Psoas muscle (tissue), 7 donors: ENCODE measurements at regions not wholly inside any gene's neighbourhood (a gene's known extent, or its start where the extent isn't known, plus 50 kb on each side); places are given as distances from the start of the nearest gene placed in this dataset.
A peak's percentile ranks its signal among the peaks of the same experiment; 100 is the strongest.
"Not testable (repeated sequence)": the region's sequence is repeated elsewhere in the genome, so short reads cannot be mapped to it uniquely, and the experiment has no call there.

Experiments
- ATAC-seq, 4 donors: fragments of 200-7000 bp; cut with Tn5 transposase; one replicate each; pipeline ENCODE4 v1.9.1; 2020; ENCODE audit warnings: moderate library complexity in 3 of 4, mild to moderate bottlenecking in 2 of 4
- DNase-seq, 2 donors: peaks; one replicate each; pipeline ENCODE4 v3.0.0-alpha.2; 2020
- H3K27ac ChIP-seq: fragments of 200-600 bp; one replicate; pipeline ENCODE4 v1.8.0; 2022
- H3K27me3 ChIP-seq, 3 donors: fragments of 200-600 bp in 1 of 3; one replicate each; pipeline versions ENCODE4 v1.6.1 to v1.8.0; 2013 to 2022; ENCODE audit warnings: low read length in 2 of 3, mild to moderate bottlenecking in 2 of 3, moderate library complexity in 1 of 3; ENCODE audit not compliant: insufficient read depth in 3 of 3
- H3K36me3 ChIP-seq, 2 donors: fragments of 200-600 bp in 1 of 2; one replicate each; pipeline versions ENCODE4 v1.6.1 to v1.8.0; 2013 to 2022; ENCODE audit warnings: low read depth in 1 of 2, mild to moderate bottlenecking in 1 of 2, moderate library complexity in 1 of 2; ENCODE audit not compliant: insufficient read depth in 1 of 2
- H3K4me1 ChIP-seq: fragments of 200-600 bp; one replicate; pipeline ENCODE4 v1.8.0; 2022
- H3K4me3 ChIP-seq: fragments of 200-600 bp; one replicate; pipeline ENCODE4 v1.8.0; 2022; ENCODE audit warnings: mild to moderate bottlenecking
- H3K9me3 ChIP-seq: fragments of 200-600 bp; one replicate; pipeline ENCODE4 v1.8.0; 2022
- CTCF ChIP-seq: fragments of 200-600 bp; IDR thresholded peaks from one replicate; pipeline ENCODE4 v1.8.0; 2022; ENCODE audit warnings: antibody characterized with exemption
- WGBS, 3 donors: extraction: QIAGEN DNeasy Blood & Tissue Kit; methylation state at CpG; one replicate each; pipeline versions ENCODE4 v1.1.6 to v1.1.7; 2013; 5-methylcytosine and 5-hydroxymethylcytosine counted together
- intact Hi-C, 2 donors: fragments of 100-400 bp; cut with DNase I; formaldehyde crosslinking; loops; one replicate each; pipeline versions ENCODE4 v1.11.0 to v1.14.2; 2022
- donor health status: healthy with polysubstance abuse.
- donor health status: DM: no; HTN: no; CAD: no; lungs with moderate emphysema.
- donor health status: Bipolar disorder and iron deficiency.
- donor health status: healthy.
- donor health status: DM: yes; HTN: yes; CAD: no.
- donor health status: DM: no; HTN: no; CAD: no.
- donor health status: DM: yes; HTN: yes; CAD: no.

DNA sequence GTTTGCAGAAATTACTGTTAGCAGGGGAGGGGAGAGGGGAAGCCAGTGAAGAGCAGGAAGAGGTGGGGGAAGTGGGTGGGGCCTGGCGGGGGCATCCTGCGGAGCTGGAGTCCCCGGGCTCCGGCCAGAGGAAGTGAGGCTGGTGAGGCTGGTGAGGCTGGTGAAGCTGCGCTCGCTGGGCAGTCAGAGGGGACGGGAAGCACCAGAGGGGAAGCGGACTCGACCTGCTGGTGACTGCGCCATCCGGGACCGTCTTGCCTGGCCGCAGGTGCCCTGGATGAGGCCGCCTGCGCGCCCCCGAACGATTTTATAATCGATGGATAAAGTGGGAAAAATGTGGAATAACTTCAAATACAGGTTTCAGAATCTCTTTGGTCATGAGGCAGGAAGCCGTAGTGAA, 635.3 kb upstream of the MARCKS start:
- Histone ChIP-seq H3K27me3 (no peaks in the 10 kb centered on the region), H3K36me3 (no peaks in the 10 kb centered on the region), H3K4me3 (no peak overlapping the region), H3K27ac (no peak overlapping the region), H3K9me3 (no peaks in the 10 kb centered on the region), H3K4me1 (no peaks in the 10 kb centered on the region)
- DNase-seq (peak in 1 of 2 donors; percentile 30), ATAC-seq (no peak)
- WGBS, 3 donors, result 91 to 95% (median 93%) methylated on average over 20 of the region's 20 CpGs
- TF ChIP-seq CTCF, result no peak
- intact Hi-C loops, result no loop called here

GRCh38 chr6:113246186-113246585, 611.0 kb upstream of the MARCKS start:
- 23 to 56% (median 34%) methylated on average over 1 of the region's 1 CpG for WGBS, 3 donors
- Histone ChIP-seq H3K9me3 (no peaks in the 10 kb centered on the region), H3K27me3 (no peaks in the 10 kb centered on the region), H3K27ac (no peak overlapping the region), H3K4me1 (no peaks in the 10 kb centered on the region), H3K36me3 (no peaks in the 10 kb centered on the region), H3K4me3 (no peak overlapping the region)
- no peak for TF ChIP-seq CTCF
- intact Hi-C loops, result no loop called here
- ATAC-seq, result no peak
- no peak for DNase-seq

DNA sequence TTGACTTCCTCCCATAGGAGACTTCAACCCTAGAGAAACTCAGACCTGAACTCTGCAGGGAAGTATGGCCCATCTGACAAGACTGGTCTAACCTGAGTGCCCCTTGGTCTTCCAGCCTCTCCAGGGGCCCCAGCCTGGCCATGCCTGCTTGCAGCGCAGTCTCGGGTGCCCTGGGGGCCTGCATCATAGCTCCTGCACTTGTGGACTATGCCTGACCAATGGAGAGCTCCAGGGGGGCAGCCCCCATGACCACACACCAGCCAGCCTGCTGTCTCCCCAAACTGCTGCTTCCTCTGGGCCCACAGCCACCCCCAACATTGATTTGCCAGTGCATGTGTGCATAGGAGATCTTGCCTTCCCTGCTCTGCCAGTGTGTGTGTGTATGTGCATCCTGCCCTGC, 608.6 kb upstream of the MARCKS start:
- Histone ChIP-seq H3K36me3 (no peaks in the 10 kb centered on the region), H3K27me3 (no peaks in the 10 kb centered on the region), H3K4me3 (no peak overlapping the region), H3K4me1 (no peaks in the 10 kb centered on the region), H3K9me3 (peaks cover under 1% of the 10 kb centered on the region), H3K27ac (no peak overlapping the region)
- no peak for TF ChIP-seq CTCF
- WGBS, 3 donors, result 49 to 69% (median 59%) methylated on average over 2 of the region's 2 CpGs
- ATAC-seq, result no peak
- intact Hi-C loops, result no loop called here
- no peak for DNase-seq

- H3K27ac ChIP-seq, DNase-seq, H3K4me3 ChIP-seq, H3K36me3 ChIP-seq, H3K4me1 ChIP-seq, H3K27me3 ChIP-seq, intact Hi-C loops, ATAC-seq: not testable (repeated sequence)
- peaks cover 11% of the 10 kb centered on the region for H3K9me3 ChIP-seq
Measured at GRCh38 chr6:113254194-113254593, 603.0 kb upstream of the MARCKS start.

GRCh38 chr6:113258771-113259170, 598.4 kb upstream of the MARCKS start:
- WGBS, 3 donors, result 66 to 83% (median 67%) methylated on average over 1 of the region's 1 CpG
- intact Hi-C loops, result no loop called here
- peaks cover 8% of the 10 kb centered on the region for H3K9me3 ChIP-seq
- H3K27me3 ChIP-seq, result no peaks in the 10 kb centered on the region
- ATAC-seq (no peak), DNase-seq (no peak)
- no peaks in the 10 kb centered on the region for H3K36me3 ChIP-seq
- H3K4me3 ChIP-seq, result no peak overlapping the region
- no peak overlapping the region for H3K27ac ChIP-seq
- H3K4me1 ChIP-seq, result no peaks in the 10 kb centered on the region
- no peak for TF ChIP-seq CTCF
